ENCODE measurements at regions not wholly inside any gene's neighbourhood (a gene's known extent, or its start where the extent isn't known, plus 50 kb on each side); places are given as distances from the start of the nearest gene placed in this dataset.

DNA sequence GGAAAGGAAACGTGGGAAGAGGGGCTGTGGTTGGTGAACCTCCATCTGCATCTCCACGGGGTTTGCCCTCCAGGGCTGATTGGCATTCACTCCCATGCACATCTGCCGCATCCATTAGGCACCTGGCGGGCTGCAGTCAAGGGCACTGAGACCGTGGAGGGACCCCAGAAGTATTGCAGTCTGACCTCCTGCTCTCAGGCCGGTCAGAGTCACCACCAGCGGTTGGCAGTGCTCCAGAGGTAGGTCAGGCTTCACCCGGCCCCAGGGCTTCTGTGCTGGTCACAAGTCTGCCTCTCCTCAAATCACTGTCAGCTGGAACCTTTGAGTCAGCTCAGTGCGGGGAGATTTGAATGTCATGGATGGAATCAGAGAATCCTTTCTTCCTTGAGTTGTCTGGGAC, 132.3 kb downstream of the PAPOLA start:
- Histone ChIP-seq H3K4me1 (ENCODE audit: insufficient read depth, low read length) (no peaks in the 10 kb centered on the region), H3K4me2 (ENCODE audit: low read length) (no peak overlapping the region), H3K36me3 (ENCODE audit: insufficient read depth, low read length) (no peaks in the 10 kb centered on the region), H3K9ac (ENCODE audit: low read length) (no peak overlapping the region), H3K4me3 (ENCODE audit: insufficient read depth, low read depth, low read length) (no peak overlapping the region), H2AFZ (ENCODE audit: low read depth, low read length) (no peak overlapping the region), H3K27ac (ENCODE audit: low read depth, low read length) (no peak overlapping the region), H4K20me1 (ENCODE audit: insufficient read depth, low read length) (no peaks in the 10 kb centered on the region), H3K27me3 (ENCODE audit: insufficient read depth, low read length) (no peaks in the 10 kb centered on the region), H3K9me3 (ENCODE audit: insufficient read depth, low read depth, low read length) (peaks cover 6% of the 10 kb centered on the region), H3K79me2 (ENCODE audit: insufficient read depth, low read length) (no peaks in the 10 kb centered on the region)
- Mint-ChIP-seq H3K27me3 (ENCODE audit: low read depth, unreplicated experiment) (peaks cover 4% of the 10 kb centered on the region), H3K9me3 (ENCODE audit: unreplicated experiment) (peaks cover 4% of the 10 kb centered on the region), H3K27ac (ENCODE audit: unreplicated experiment) (no peak overlapping the region), H3K4me3 (ENCODE audit: unreplicated experiment) (no peak overlapping the region), H3K36me3 (ENCODE audit: low read depth, unreplicated experiment) (no peaks in the 10 kb centered on the region), H3K4me1 (ENCODE audit: low read depth, unreplicated experiment) (peaks cover 3% of the 10 kb centered on the region)
- FAIRE-seq (no peak), DNase-seq (ENCODE audit: low read depth) (no peak)
- TF ChIP-seq, protein P1, sequence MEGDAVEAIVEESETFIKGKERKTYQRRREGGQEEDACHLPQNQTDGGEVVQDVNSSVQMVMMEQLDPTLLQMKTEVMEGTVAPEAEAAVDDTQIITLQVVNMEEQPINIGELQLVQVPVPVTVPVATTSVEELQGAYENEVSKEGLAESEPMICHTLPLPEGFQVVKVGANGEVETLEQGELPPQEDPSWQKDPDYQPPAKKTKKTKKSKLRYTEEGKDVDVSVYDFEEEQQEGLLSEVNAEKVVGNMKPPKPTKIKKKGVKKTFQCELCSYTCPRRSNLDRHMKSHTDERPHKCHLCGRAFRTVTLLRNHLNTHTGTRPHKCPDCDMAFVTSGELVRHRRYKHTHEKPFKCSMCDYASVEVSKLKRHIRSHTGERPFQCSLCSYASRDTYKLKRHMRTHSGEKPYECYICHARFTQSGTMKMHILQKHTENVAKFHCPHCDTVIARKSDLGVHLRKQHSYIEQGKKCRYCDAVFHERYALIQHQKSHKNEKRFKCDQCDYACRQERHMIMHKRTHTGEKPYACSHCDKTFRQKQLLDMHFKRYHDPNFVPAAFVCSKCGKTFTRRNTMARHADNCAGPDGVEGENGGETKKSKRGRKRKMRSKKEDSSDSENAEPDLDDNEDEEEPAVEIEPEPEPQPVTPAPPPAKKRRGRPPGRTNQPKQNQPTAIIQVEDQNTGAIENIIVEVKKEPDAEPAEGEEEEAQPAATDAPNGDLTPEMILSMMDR (IDR thresholded peaks at IDR 0.05; ENCODE audit: insufficient read depth, low read depth, low read length), result no peak
- TF ChIP-seq EZH2 (IDR thresholded peaks at IDR 0.05; ENCODE audit: insufficient read depth, low read length), result no peak

DNA sequence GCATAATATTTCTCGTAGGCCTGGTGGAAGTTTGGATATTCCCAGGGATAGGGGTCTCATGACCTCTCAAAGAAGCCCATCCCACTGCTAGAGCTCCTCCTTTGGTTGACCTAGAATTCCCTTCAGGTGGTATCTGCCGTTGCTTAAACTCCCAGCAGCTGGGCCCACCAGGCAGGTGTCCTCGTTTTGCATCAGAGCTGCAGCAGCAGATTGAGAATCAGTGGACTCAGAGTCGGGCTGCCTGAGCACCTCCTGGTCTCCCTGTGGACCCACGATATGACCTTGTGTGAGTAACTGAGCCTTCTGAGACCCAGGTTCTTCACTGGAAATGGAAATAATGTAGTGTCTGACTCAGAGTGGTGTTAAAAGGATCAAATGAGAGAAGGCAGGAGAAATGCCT, 132.7 kb downstream of the PAPOLA start:
- TF ChIP-seq, protein P1 (IDR thresholded peaks at IDR 0.05; ENCODE audit: insufficient read depth, low read depth, low read length), result no peak
- TF ChIP-seq EZH2 (IDR thresholded peaks at IDR 0.05; ENCODE audit: insufficient read depth, low read length), result no peak
- H3K27me3 ChIP-seq (ENCODE audit: insufficient read depth, low read length), result no peaks in the 10 kb centered on the region
- H3K9ac ChIP-seq (ENCODE audit: low read length), result no peak overlapping the region
- no peak overlapping the region for H3K4me3 ChIP-seq (ENCODE audit: insufficient read depth, low read depth, low read length)
- H2AFZ ChIP-seq (ENCODE audit: low read depth, low read length), result no peak overlapping the region
- DNase-seq (ENCODE audit: low read depth) (no peak), FAIRE-seq (no peak)
- Mint-ChIP-seq H3K27me3 (ENCODE audit: low read depth, unreplicated experiment) (peaks cover 4% of the 10 kb centered on the region), H3K4me3 (ENCODE audit: unreplicated experiment) (no peak overlapping the region), H3K4me1 (ENCODE audit: low read depth, unreplicated experiment) (peaks cover 3% of the 10 kb centered on the region), H3K9me3 (ENCODE audit: unreplicated experiment) (peaks cover 4% of the 10 kb centered on the region), H3K27ac (ENCODE audit: unreplicated experiment) (no peak overlapping the region), H3K36me3 (ENCODE audit: low read depth, unreplicated experiment) (no peaks in the 10 kb centered on the region)
- no peaks in the 10 kb centered on the region for H3K4me1 ChIP-seq (ENCODE audit: insufficient read depth, low read length)
- H3K9me3 ChIP-seq (ENCODE audit: insufficient read depth, low read depth, low read length), result peaks cover 6% of the 10 kb centered on the region
- no peak overlapping the region for H3K27ac ChIP-seq (ENCODE audit: low read depth, low read length)
- no peaks in the 10 kb centered on the region for H4K20me1 ChIP-seq (ENCODE audit: insufficient read depth, low read length)
- no peak overlapping the region for H3K4me2 ChIP-seq (ENCODE audit: low read length)
- H3K79me2 ChIP-seq (ENCODE audit: insufficient read depth, low read length), result no peaks in the 10 kb centered on the region
- H3K36me3 ChIP-seq (ENCODE audit: insufficient read depth, low read length), result no peaks in the 10 kb centered on the region

DNA sequence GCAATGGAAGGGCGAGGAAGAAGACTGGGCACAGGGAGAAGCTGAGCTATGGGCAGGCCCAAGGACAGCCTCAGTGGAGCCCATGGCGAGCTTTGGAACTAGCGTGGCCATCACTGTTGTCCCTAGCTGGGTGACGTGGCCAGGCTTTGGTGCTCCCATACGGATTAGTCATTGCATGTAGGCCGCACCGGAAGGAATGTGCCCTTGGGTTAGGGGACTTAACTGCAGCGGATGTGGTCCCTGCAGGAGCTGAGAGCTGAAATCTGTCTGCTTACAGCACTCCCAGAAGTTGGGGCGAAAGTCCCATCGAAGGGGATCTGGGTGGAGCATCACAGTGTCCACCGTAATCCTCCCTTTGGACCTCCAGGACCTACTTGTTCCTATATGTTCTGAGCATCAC, 133.7 kb downstream of the PAPOLA start:
- H3K27ac Mint-ChIP-seq (ENCODE audit: unreplicated experiment), result no peak overlapping the region

More for the DNA sequence above, 133.7 kb downstream of the PAPOLA start:
- Histone ChIP-seq H3K9me3 (ENCODE audit: insufficient read depth, low read depth, low read length) (peaks cover 6% of the 10 kb centered on the region), H3K4me2 (ENCODE audit: low read length) (no peak overlapping the region), H3K4me1 (ENCODE audit: insufficient read depth, low read length) (no peaks in the 10 kb centered on the region), H3K36me3 (ENCODE audit: insufficient read depth, low read length) (no peaks in the 10 kb centered on the region), H3K4me3 (ENCODE audit: insufficient read depth, low read depth, low read length) (no peak overlapping the region), H3K9ac (ENCODE audit: low read length) (no peak overlapping the region), H3K27me3 (ENCODE audit: insufficient read depth, low read length) (no peaks in the 10 kb centered on the region), H3K79me2 (ENCODE audit: insufficient read depth, low read length) (no peaks in the 10 kb centered on the region), H3K27ac (ENCODE audit: low read depth, low read length) (no peak overlapping the region), H4K20me1 (ENCODE audit: insufficient read depth, low read length) (no peaks in the 10 kb centered on the region), H2AFZ (ENCODE audit: low read depth, low read length) (no peak overlapping the region)
- H3K4me3 Mint-ChIP-seq (ENCODE audit: unreplicated experiment), result no peak overlapping the region
- DNase-seq (ENCODE audit: low read depth), result no peak
- no peak for TF ChIP-seq EZH2 (IDR thresholded peaks at IDR 0.05; ENCODE audit: insufficient read depth, low read length)
- TF ChIP-seq, protein P1 (IDR thresholded peaks at IDR 0.05; ENCODE audit: insufficient read depth, low read depth, low read length), result no peak
- H3K36me3 Mint-ChIP-seq (ENCODE audit: low read depth, unreplicated experiment), result no peaks in the 10 kb centered on the region
- FAIRE-seq, result no peak
- H3K27me3 Mint-ChIP-seq (ENCODE audit: low read depth, unreplicated experiment), result peaks cover 4% of the 10 kb centered on the region
- peaks cover 2% of the 10 kb centered on the region for H3K9me3 Mint-ChIP-seq (ENCODE audit: unreplicated experiment)
- peaks cover 3% of the 10 kb centered on the region for H3K4me1 Mint-ChIP-seq (ENCODE audit: low read depth, unreplicated experiment)

Measured in astrocyte (in vitro differentiated cells and primary cell).